NCI-H1048 (cell line): ENCODE measurements at regions not wholly inside any gene's neighbourhood (a gene's known extent, or its start where the extent isn't known, plus 50 kb on each side); places are given as distances from the start of the nearest gene placed in this dataset.
"Not testable (repeated sequence)": the region's sequence is repeated elsewhere in the genome, so short reads cannot be mapped to it uniquely, and the experiment has no call there.

Experiments
- DNase-seq: peaks from one replicate; lab custom pipeline; 2025; lab: John Stamatoyannopoulos, UW

- no peak for DNase-seq
Observed at GRCh38 chr7:52779004-52779403, 256.4 kb upstream of the POM121L12 start.

- no peak for DNase-seq
Observed at GRCh38 chr7:52777051-52777822, 258.2 kb upstream of the POM121L12 start.

GRCh38 chr7:52775876-52776275, 259.6 kb upstream of the POM121L12 start:
- no peak for DNase-seq

- DNase-seq = no peak
Observed at GRCh38 chr7:52771177-52771576, 264.3 kb upstream of the POM121L12 start.

- DNase-seq = no peak
Observed at GRCh38 chr7:52764492-52765169, 270.8 kb upstream of the POM121L12 start.

- DNase-seq = no peak
Observed at GRCh38 chr7:52758356-52758755, 277.1 kb upstream of the POM121L12 start.

GRCh38 chr7:52753855-52754254, 281.6 kb upstream of the POM121L12 start:
- no peak for DNase-seq

- DNase-seq = no peak
Observed at GRCh38 chr7:52752891-52753290, 282.5 kb upstream of the POM121L12 start.

GRCh38 chr7:52749880-52750279, 285.6 kb upstream of the POM121L12 start:
- no peak for DNase-seq

- no peak for DNase-seq
Observed at GRCh38 chr7:52747817-52748216, 287.6 kb upstream of the POM121L12 start.

GRCh38 chr7:52741670-52742290, 293.7 kb upstream of the POM121L12 start:
- DNase-seq = no peak

- DNase-seq = no peak
Observed at GRCh38 chr7:52735656-52736055, 299.8 kb upstream of the POM121L12 start.

GRCh38 chr7:52728683-52729082, 306.8 kb upstream of the POM121L12 start:
- DNase-seq = not testable (repeated sequence)

GRCh38 chr7:52727632-52728031, 307.8 kb upstream of the POM121L12 start:
- no peak for DNase-seq

GRCh38 chr7:52726986-52727385, 308.4 kb upstream of the POM121L12 start:
- no peak for DNase-seq

GRCh38 chr7:52726493-52726892, 308.9 kb upstream of the POM121L12 start:
- no peak for DNase-seq

- no peak for DNase-seq
Observed at GRCh38 chr7:52723606-52724005, 311.8 kb upstream of the POM121L12 start.

- DNase-seq = no peak
Observed at GRCh38 chr7:52720856-52721255, 314.6 kb upstream of the POM121L12 start.

GRCh38 chr7:52719677-52720076, 315.8 kb upstream of the POM121L12 start:
- peak; percentile 28 for DNase-seq

- peak; percentile 46 for DNase-seq
Observed at GRCh38 chr7:52715701-52716100, 319.7 kb upstream of the POM121L12 start.

- no peak for DNase-seq
Observed at GRCh38 chr7:52712938-52713337, 322.5 kb upstream of the POM121L12 start.

GRCh38 chr7:52711951-52712350, 323.5 kb upstream of the POM121L12 start:
- no peak for DNase-seq

GRCh38 chr7:52708846-52709245, 326.6 kb upstream of the POM121L12 start:
- no peak for DNase-seq
